A549 (cell line): ENCODE measurements at regions not wholly inside any gene's neighbourhood (a gene's known extent, or its start where the extent isn't known, plus 50 kb on each side); places are given as distances from the start of the nearest gene placed in this dataset.

ENCODE experiments used
- BCL3 ChIP-seq: fragments of >200 bp; sonication (Bioruptor Twin); formaldehyde crosslinking; IDR thresholded peaks from 3 replicates; pipeline ENCODE4 v1.6.1; 2016
- BHLHE40 ChIP-seq: IDR thresholded peaks from 2 replicates; pipeline ENCODE4 v1.6.1; 2012; ENCODE audit warnings: low read depth, low read length, inconsistent platforms
- CHD2 ChIP-seq: fragments of 150-350 bp; IDR thresholded peaks from 2 replicates; pipeline ENCODE4 v1.6.1; 2014; ENCODE audit warnings: low read length; ENCODE audit not compliant: partially characterized antibody
- CTCF ChIP-seq: fragments of >200 bp; sonication (Bioruptor Twin); formaldehyde crosslinking; IDR thresholded peaks from 3 replicates; pipeline ENCODE4 v1.5.1; 2016
- JUN ChIP-seq, 2 experiments: fragments of >200 bp; sonication (Bioruptor Twin); formaldehyde crosslinking; IDR thresholded peaks; 2 replicates in 1 of 2; 3 replicates in 1 of 2; pipeline ENCODE4 v1.6.1; 2016 to 2017
- MAX ChIP-seq: IDR thresholded peaks from 2 replicates; pipeline ENCODE4 v1.6.1; 2012
- MYC ChIP-seq: IDR thresholded peaks from 2 replicates; pipeline ENCODE4 v1.6.1; 2012; ENCODE audit warnings: mild to moderate bottlenecking, inconsistent platforms, low read length, improper control_type of control experiment, borderline replicate concordance
- NFE2L2 ChIP-seq: fragments of 150-350 bp; conservative IDR thresholded peaks from 2 replicates; pipeline ENCODE4 v1.6.1; 2014; ENCODE audit warnings: low read length
- POLR2A ChIP-seq: IDR thresholded peaks from 2 replicates; pipeline ENCODE4 v1.6.1; 2012; ENCODE audit warnings: mild to moderate bottlenecking, low read length
- RFX5 ChIP-seq: fragments of 450-650 bp; IDR thresholded peaks from 2 replicates; pipeline ENCODE4 v1.7.1; 2014; ENCODE audit warnings: antibody characterized with exemption, mild to moderate bottlenecking, moderate library complexity
- RNF2 ChIP-seq: fragments of 200-600 bp; sonication (generic); IDR thresholded peaks from 2 replicates; pipeline ENCODE4 v1.6.1; 2016; ENCODE audit warnings: low read depth, mild to moderate bottlenecking, antibody characterized with exemption, moderate library complexity, borderline replicate concordance
- USF2 ChIP-seq: fragments of 450-650 bp; IDR thresholded peaks from 2 replicates; pipeline ENCODE4 v1.6.1; 2014; ENCODE audit warnings: antibody characterized with exemption
- ZFP36 ChIP-seq: fragments of 450-650 bp; IDR thresholded peaks from 2 replicates; pipeline ENCODE4 v1.6.1; 2014; ENCODE audit warnings: borderline replicate concordance; ENCODE audit not compliant: partially characterized antibody

- TF ChIP-seq CTCF (no peak), MYC (no peak), BHLHE40 (no peak), USF2 (no peak), ZFP36 (no peak), RNF2 (no peak), MAX (no peak), CHD2 (no peak), JUN (IDR thresholded peaks at IDR 0.05) (no peak), RFX5 (no peak), POLR2A (no peak), BCL3 (no peak), NFE2L2 (no peak)
Measured at GRCh38 chr6:84349542-84349941, 122.1 kb upstream of the CEP162 start.
